ENCODE measurements at regions not wholly inside any gene's neighbourhood (a gene's known extent, or its start where the extent isn't known, plus 50 kb on each side); places are given as distances from the start of the nearest gene placed in this dataset.
"Not testable (repeated sequence)": the region's sequence is repeated elsewhere in the genome, so short reads cannot be mapped to it uniquely, and the experiment has no call there.

DNA sequence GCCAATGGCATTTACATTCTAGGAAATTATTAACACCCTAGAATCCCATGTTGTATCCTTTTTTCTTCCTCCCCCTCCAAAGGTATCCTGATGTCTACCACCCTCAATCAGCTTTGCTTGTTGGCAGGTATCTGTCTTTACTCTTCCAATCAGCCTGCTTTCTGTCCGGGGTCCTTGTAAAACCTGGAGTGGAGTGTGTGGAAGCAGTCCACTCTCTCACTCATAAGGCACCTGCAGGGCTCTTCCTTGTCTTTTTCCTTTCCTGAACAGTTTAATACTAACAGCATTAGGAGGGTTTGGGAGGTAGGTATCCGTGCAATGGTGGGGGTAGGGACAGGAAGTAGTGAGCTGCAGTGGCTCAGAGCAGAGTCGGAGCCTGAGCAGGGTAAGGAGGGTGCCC, 193.4 kb downstream of the BARX2 start:
- peaks cover 0 to 23% (median 12%) of the 10 kb centered on the region in 4 donors for H3K9me3 ChIP-seq
- no peak for TF ChIP-seq EP300 (IDR thresholded peaks at IDR 0.05)
- no peak for TF ChIP-seq POLR2AphosphoS5 (IDR thresholded peaks at IDR 0.05)
- TF ChIP-seq, protein P1, sequence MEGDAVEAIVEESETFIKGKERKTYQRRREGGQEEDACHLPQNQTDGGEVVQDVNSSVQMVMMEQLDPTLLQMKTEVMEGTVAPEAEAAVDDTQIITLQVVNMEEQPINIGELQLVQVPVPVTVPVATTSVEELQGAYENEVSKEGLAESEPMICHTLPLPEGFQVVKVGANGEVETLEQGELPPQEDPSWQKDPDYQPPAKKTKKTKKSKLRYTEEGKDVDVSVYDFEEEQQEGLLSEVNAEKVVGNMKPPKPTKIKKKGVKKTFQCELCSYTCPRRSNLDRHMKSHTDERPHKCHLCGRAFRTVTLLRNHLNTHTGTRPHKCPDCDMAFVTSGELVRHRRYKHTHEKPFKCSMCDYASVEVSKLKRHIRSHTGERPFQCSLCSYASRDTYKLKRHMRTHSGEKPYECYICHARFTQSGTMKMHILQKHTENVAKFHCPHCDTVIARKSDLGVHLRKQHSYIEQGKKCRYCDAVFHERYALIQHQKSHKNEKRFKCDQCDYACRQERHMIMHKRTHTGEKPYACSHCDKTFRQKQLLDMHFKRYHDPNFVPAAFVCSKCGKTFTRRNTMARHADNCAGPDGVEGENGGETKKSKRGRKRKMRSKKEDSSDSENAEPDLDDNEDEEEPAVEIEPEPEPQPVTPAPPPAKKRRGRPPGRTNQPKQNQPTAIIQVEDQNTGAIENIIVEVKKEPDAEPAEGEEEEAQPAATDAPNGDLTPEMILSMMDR (IDR thresholded peaks at IDR 0.05): no peak
- WGBS, 5 donors: 77 to 92% (median 87%) methylated on average over 3 of the region's 3 CpGs
- intact Hi-C loops (cut with DNase I; ENCODE audit: low total_unique reads): no loop called here
- H3K4me3 ChIP-seq: no peak overlapping the region
- no peak for DNase-seq
- no peaks in the 10 kb centered on the region for H3K27me3 ChIP-seq
- H3K27ac ChIP-seq: no peak overlapping the region
- no peaks in the 10 kb centered on the region for H3K4me1 ChIP-seq
- H3K36me3 ChIP-seq: no peaks in the 10 kb centered on the region

DNA sequence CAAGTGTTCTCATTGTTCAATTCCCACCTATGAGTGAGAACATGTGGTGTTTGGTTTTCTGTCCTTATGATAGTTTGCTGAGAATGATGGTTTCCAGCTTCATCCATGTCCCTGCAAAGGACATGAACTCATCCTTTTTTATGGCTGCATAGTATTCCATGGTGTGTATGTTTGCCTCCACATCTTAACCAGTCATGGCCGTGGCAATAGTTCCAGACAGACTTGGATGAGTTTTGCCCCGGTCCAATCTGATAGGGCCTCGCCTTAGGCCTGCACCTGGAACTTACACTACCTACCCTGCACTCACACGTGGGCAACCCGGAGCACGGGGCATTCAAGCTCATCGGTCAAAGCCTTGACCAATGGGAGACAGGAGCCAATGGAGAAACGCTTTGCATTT, 197.0 kb downstream of the BARX2 start:
- H3K36me3 ChIP-seq; intact Hi-C loops (cut with DNase I; ENCODE audit: low total_unique reads); H3K4me3 ChIP-seq; H3K4me1 ChIP-seq; DNase-seq; H3K27ac ChIP-seq; H3K27me3 ChIP-seq: not testable (repeated sequence)
- WGBS, 5 donors: 89 to 97% (median 96%) methylated on average over 8 of the region's 8 CpGs
- peaks cover 0 to 30% (median 12%) of the 10 kb centered on the region in 4 donors for H3K9me3 ChIP-seq

- TF ChIP-seq, protein P1 (IDR thresholded peaks at IDR 0.05): no peak
- TF ChIP-seq EP300 (IDR thresholded peaks at IDR 0.05) (no peak), POLR2A (IDR thresholded peaks at IDR 0.05) (no peak), POLR2AphosphoS5 (IDR thresholded peaks at IDR 0.05) (no peak)
- Histone ChIP-seq H3K36me3 (no peaks in the 10 kb centered on the region), H3K27me3 (no peaks in the 10 kb centered on the region), H3K4me1 (no peaks in the 10 kb centered on the region), H3K4me3 (no peak overlapping the region), H3K9me3 (peaks cover 0 to 30% (median 12%) of the 10 kb centered on the region in 4 donors), H3K27ac (no peak overlapping the region)
- WGBS, 5 donors: 92 to 96% (median 94%) methylated on average over 13 of the region's 13 CpGs
- no peak for DNase-seq
- intact Hi-C loops (cut with DNase I; ENCODE audit: low total_unique reads): no loop called here
These were observed 197.5 kb downstream of the BARX2 start for GRCh38 chr11:129573161-129573560.

DNA sequence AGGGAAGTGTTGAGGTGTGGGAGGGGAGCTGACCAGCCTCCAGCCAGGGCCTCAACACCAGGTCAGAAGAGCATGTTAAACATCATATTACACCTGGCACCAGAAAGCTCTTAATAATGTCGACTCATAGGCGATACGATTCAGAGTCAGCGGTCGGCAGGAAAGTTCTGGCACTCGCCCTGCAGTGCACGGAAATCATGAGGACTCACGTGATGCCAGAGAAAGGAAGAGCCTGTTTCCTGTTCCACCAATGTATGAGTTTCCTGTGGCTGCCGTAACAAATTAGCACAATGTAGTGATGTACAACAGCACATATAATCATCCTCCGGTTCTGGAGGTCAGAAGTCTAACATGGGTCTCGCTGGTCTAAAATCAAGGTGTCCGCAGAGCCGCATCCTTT, 198.8 kb downstream of the BARX2 start:
- DNase-seq: no peak
- Histone ChIP-seq H3K9me3 (peaks cover 0 to 24% (median 8%) of the 10 kb centered on the region in 4 donors), H3K4me3 (no peak overlapping the region), H3K27me3 (no peaks in the 10 kb centered on the region), H3K27ac (no peak overlapping the region), H3K4me1 (no peaks in the 10 kb centered on the region), H3K36me3 (no peaks in the 10 kb centered on the region)
- WGBS, 5 donors: 77 to 88% (median 81%) methylated on average over 13 of the region's 13 CpGs
- TF ChIP-seq EP300 (IDR thresholded peaks at IDR 0.05) (no peak), POLR2AphosphoS5 (IDR thresholded peaks at IDR 0.05) (no peak), POLR2A (IDR thresholded peaks at IDR 0.05) (no peak)
- TF ChIP-seq, protein P1 (IDR thresholded peaks at IDR 0.05): no peak
- intact Hi-C loops (cut with DNase I; ENCODE audit: low total_unique reads): no loop called here

- intact Hi-C loops (cut with DNase I; ENCODE audit: low total_unique reads): no loop called here
- no peak for DNase-seq
- Histone ChIP-seq H3K27ac (no peak overlapping the region), H3K27me3 (no peaks in the 10 kb centered on the region), H3K36me3 (no peaks in the 10 kb centered on the region), H3K4me1 (no peaks in the 10 kb centered on the region), H3K4me3 (no peak overlapping the region), H3K9me3 (peaks cover 0 to 16% (median 3%) of the 10 kb centered on the region in 4 donors)
- no peak for TF ChIP-seq EP300 (IDR thresholded peaks at IDR 0.05)
- TF ChIP-seq, protein P1 (IDR thresholded peaks at IDR 0.05): no peak
- no peak for TF ChIP-seq POLR2A (IDR thresholded peaks at IDR 0.05)
- TF ChIP-seq POLR2AphosphoS5 (IDR thresholded peaks at IDR 0.05): no peak
- 32 to 53% (median 50%) methylated on average over 2 of the region's 2 CpGs for WGBS, 5 donors
These were observed 201.0 kb downstream of the BARX2 start for GRCh38 chr11:129576652-129577051.

Measured in stomach (tissue), 8 donors.